ENCODE measurements at regions not wholly inside any gene's neighbourhood (a gene's known extent, or its start where the extent isn't known, plus 50 kb on each side); places are given as distances from the start of the nearest gene placed in this dataset.

DNA sequence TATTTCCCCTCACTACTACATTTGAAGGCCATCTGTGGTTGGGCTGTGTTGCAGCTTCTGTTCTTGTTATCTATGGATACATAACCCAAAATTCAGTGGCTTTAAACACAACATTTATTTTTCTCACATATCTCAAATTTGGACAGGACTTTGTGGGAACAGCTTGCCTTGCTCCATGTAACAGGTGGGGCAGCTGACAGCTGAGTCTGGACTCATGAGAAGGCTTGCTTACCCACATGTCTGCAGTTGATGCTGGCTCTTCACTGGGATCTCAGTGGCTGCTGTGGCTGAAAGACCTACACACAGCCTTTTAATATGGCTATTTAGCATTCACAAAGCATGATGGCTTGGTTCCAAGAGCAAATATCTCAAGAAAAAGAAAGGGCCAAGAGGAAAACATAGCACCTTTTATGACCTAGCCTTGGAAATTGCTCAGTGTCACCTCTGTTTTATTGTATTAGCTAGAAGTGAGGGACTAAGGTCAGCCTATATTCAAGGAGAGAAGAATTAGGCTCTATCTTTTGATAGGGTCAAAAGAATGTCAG lies 296.8 kb upstream of the ZNF521 start:
- no peaks in the 10 kb centered on the region for H3K36me3 ChIP-seq (ENCODE audit: control insufficient read depth in 5 of 5, insufficient read depth in 5 of 5, low read length in 5 of 5)
- H3K9me3 ChIP-seq (ENCODE audit: control insufficient read depth in 5 of 5, low read length in 5 of 5): no peaks in the 10 kb centered on the region
- H3K9ac ChIP-seq (ENCODE audit: low read length in 5 of 5): no peak overlapping the region
- no peak overlapping the region for H3K4me3 ChIP-seq (ENCODE audit: low read depth in 1 of 5, low read length in 5 of 5)
- no peaks in the 10 kb centered on the region for H3K27me3 ChIP-seq (ENCODE audit: control insufficient read depth in 5 of 5, insufficient read depth in 4 of 5, low read length in 5 of 5)
- H3K4me1 ChIP-seq (ENCODE audit: control insufficient read depth in 5 of 5, insufficient read depth in 5 of 5, low read length in 5 of 5): no peaks in the 10 kb centered on the region
- H3K27ac ChIP-seq (ENCODE audit: low read depth, low read length): no peak overlapping the region

DNA sequence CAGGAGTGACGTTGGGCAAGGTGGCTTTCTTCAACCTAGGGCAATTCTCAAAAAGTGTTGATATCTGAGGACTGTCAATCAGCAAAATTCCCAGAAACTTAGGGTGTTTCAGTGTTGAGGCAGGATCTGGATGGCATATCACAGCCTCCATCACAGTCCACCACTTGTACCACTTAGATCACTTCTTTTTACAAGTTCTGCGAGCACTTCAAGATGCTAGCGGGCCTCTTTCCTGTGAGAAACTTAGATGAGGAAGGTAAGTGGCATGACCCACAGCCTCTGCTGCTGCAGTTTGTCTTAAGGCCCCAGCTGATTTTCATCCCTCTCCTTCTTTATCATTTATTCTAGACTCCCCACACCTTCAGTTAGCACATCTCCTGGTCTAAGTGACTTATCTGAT lies 295.4 kb upstream of the ZNF521 start:
- Histone ChIP-seq H3K27me3 (ENCODE audit: control insufficient read depth in 5 of 5, insufficient read depth in 4 of 5, low read length in 5 of 5) (no peaks in the 10 kb centered on the region), H3K9ac (ENCODE audit: low read length in 5 of 5) (no peak overlapping the region), H3K36me3 (ENCODE audit: control insufficient read depth in 5 of 5, insufficient read depth in 5 of 5, low read length in 5 of 5) (no peaks in the 10 kb centered on the region), H3K27ac (ENCODE audit: low read depth, low read length) (no peak overlapping the region), H3K4me3 (ENCODE audit: low read depth in 1 of 5, low read length in 5 of 5) (no peak overlapping the region), H3K9me3 (ENCODE audit: control insufficient read depth in 5 of 5, low read length in 5 of 5) (no peaks in the 10 kb centered on the region), H3K4me1 (ENCODE audit: control insufficient read depth in 5 of 5, insufficient read depth in 5 of 5, low read length in 5 of 5) (no peaks in the 10 kb centered on the region)

- no peak overlapping the region for H3K9ac ChIP-seq (ENCODE audit: low read length in 5 of 5)
- H3K27ac ChIP-seq (ENCODE audit: low read depth, low read length): no peak overlapping the region
- no peaks in the 10 kb centered on the region for H3K27me3 ChIP-seq (ENCODE audit: control insufficient read depth in 5 of 5, insufficient read depth in 4 of 5, low read length in 5 of 5)
- H3K36me3 ChIP-seq (ENCODE audit: control insufficient read depth in 5 of 5, insufficient read depth in 5 of 5, low read length in 5 of 5): no peaks in the 10 kb centered on the region
- no peaks in the 10 kb centered on the region for H3K4me1 ChIP-seq (ENCODE audit: control insufficient read depth in 5 of 5, insufficient read depth in 5 of 5, low read length in 5 of 5)
- no peak overlapping the region for H3K4me3 ChIP-seq (ENCODE audit: low read depth in 1 of 5, low read length in 5 of 5)
- no peaks in the 10 kb centered on the region for H3K9me3 ChIP-seq (ENCODE audit: control insufficient read depth in 5 of 5, low read length in 5 of 5)
Measured at GRCh38 chr18:25646971-25647370, 295.0 kb upstream of the ZNF521 start.

- H3K4me3 ChIP-seq (ENCODE audit: low read depth in 1 of 5, low read length in 5 of 5): no peak overlapping the region
- H3K36me3 ChIP-seq (ENCODE audit: control insufficient read depth in 5 of 5, insufficient read depth in 5 of 5, low read length in 5 of 5): no peaks in the 10 kb centered on the region
- H3K27me3 ChIP-seq (ENCODE audit: control insufficient read depth in 5 of 5, insufficient read depth in 4 of 5, low read length in 5 of 5): no peaks in the 10 kb centered on the region
- H3K4me1 ChIP-seq (ENCODE audit: control insufficient read depth in 5 of 5, insufficient read depth in 5 of 5, low read length in 5 of 5): no peaks in the 10 kb centered on the region
- no peak overlapping the region for H3K27ac ChIP-seq (ENCODE audit: low read depth, low read length)
- H3K9ac ChIP-seq (ENCODE audit: low read length in 5 of 5): no peak overlapping the region
- H3K9me3 ChIP-seq (ENCODE audit: control insufficient read depth in 5 of 5, low read length in 5 of 5): no peaks in the 10 kb centered on the region
Measured at GRCh38 chr18:25639596-25639995, 287.6 kb upstream of the ZNF521 start.

DNA sequence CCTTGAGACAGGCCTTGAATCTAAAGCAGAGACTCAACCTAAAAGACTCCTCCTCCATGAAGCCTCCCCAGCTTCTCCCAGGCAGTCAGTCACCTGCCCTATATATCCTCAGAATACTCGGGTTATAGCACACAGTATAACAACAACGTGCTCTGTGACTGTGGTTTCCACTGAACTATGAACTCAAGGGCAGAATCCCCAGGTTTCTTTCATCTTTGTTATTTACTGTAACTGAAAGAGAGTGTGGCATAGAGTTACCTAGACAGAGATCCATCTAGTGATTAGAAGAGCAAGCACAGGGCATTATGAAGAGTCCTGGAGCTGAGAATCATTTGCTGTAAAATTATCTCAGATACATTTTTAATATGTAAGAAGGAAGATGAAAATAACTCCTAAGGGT lies 281.6 kb upstream of the ZNF521 start:
- no peaks in the 10 kb centered on the region for H3K36me3 ChIP-seq (ENCODE audit: control insufficient read depth in 5 of 5, insufficient read depth in 5 of 5, low read length in 5 of 5)
- H3K27ac ChIP-seq (ENCODE audit: low read depth, low read length): no peak overlapping the region
- H3K9me3 ChIP-seq (ENCODE audit: control insufficient read depth in 5 of 5, low read length in 5 of 5): no peaks in the 10 kb centered on the region
- no peaks in the 10 kb centered on the region for H3K4me1 ChIP-seq (ENCODE audit: control insufficient read depth in 5 of 5, insufficient read depth in 5 of 5, low read length in 5 of 5)
- H3K4me3 ChIP-seq (ENCODE audit: low read depth in 1 of 5, low read length in 5 of 5): no peak overlapping the region
- no peak overlapping the region for H3K9ac ChIP-seq (ENCODE audit: low read length in 5 of 5)
- H3K27me3 ChIP-seq (ENCODE audit: control insufficient read depth in 5 of 5, insufficient read depth in 4 of 5, low read length in 5 of 5): no peaks in the 10 kb centered on the region

- H3K27ac ChIP-seq (ENCODE audit: low read depth, low read length): no peak overlapping the region
- H3K4me3 ChIP-seq (ENCODE audit: low read depth in 1 of 5, low read length in 5 of 5): no peak overlapping the region
- no peaks in the 10 kb centered on the region for H3K4me1 ChIP-seq (ENCODE audit: control insufficient read depth in 5 of 5, insufficient read depth in 5 of 5, low read length in 5 of 5)
- H3K36me3 ChIP-seq (ENCODE audit: control insufficient read depth in 5 of 5, insufficient read depth in 5 of 5, low read length in 5 of 5): no peaks in the 10 kb centered on the region
- H3K9me3 ChIP-seq (ENCODE audit: control insufficient read depth in 5 of 5, low read length in 5 of 5): peaks cover 5 to 18% (median 14%) of the 10 kb centered on the region in 5 donors
- H3K27me3 ChIP-seq (ENCODE audit: control insufficient read depth in 5 of 5, insufficient read depth in 4 of 5, low read length in 5 of 5): no peaks in the 10 kb centered on the region
- no peak overlapping the region for H3K9ac ChIP-seq (ENCODE audit: low read length in 5 of 5)
Measured at GRCh38 chr18:25630682-25631081, 278.7 kb upstream of the ZNF521 start.

DNA sequence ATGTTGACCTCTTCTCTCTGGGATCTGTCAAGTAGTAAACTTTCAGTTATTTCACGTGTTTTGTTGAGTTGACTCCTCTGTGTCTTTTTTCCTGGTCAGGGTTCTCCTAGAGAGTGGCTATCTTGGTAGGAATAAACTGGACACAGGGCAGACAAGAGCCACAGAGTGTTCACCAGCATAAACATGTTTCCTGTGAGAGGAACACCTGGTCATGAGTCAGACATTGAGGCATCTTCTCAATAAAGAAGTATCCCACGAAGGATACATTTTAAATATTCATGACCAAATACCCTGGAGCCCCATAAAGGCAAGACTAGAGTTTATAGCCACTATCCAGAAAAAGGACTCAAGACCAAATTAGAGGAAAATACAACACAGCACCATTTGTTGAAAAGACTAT lies 269.7 kb upstream of the ZNF521 start:
- H3K27ac ChIP-seq (ENCODE audit: low read depth, low read length): no peak overlapping the region
- no peaks in the 10 kb centered on the region for H3K36me3 ChIP-seq (ENCODE audit: control insufficient read depth in 5 of 5, insufficient read depth in 5 of 5, low read length in 5 of 5)
- H3K9ac ChIP-seq (ENCODE audit: low read length in 5 of 5): no peak overlapping the region
- H3K9me3 ChIP-seq (ENCODE audit: control insufficient read depth in 5 of 5, low read length in 5 of 5): peaks cover 5 to 29% (median 26%) of the 10 kb centered on the region in 5 donors
- no peaks in the 10 kb centered on the region for H3K4me1 ChIP-seq (ENCODE audit: control insufficient read depth in 5 of 5, insufficient read depth in 5 of 5, low read length in 5 of 5)
- no peak overlapping the region for H3K4me3 ChIP-seq (ENCODE audit: low read depth in 1 of 5, low read length in 5 of 5)
- no peaks in the 10 kb centered on the region for H3K27me3 ChIP-seq (ENCODE audit: control insufficient read depth in 5 of 5, insufficient read depth in 4 of 5, low read length in 5 of 5)

DNA sequence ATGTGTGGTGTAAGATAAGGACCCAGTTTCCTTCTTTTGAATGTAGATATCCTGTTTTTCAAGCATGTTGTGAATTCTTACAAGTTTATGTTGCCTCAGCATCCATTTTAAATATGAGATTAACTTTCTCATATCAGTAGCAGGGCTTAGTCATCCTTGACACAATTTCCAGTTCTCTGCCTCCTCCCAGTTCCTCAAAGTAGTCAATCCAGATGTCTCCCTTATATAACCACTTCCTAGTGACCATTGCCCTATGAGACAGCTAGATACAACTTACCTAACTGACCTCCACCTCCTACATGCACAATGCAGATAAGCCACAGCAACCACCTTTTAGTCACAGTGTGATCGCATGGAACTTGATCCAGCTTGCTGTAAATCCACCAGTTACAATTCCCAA lies 269.2 kb upstream of the ZNF521 start:
- Histone ChIP-seq H3K27me3 (ENCODE audit: control insufficient read depth in 5 of 5, insufficient read depth in 4 of 5, low read length in 5 of 5) (no peaks in the 10 kb centered on the region), H3K4me3 (ENCODE audit: low read depth in 1 of 5, low read length in 5 of 5) (no peak overlapping the region), H3K9ac (ENCODE audit: low read length in 5 of 5) (no peak overlapping the region), H3K36me3 (ENCODE audit: control insufficient read depth in 5 of 5, insufficient read depth in 5 of 5, low read length in 5 of 5) (no peaks in the 10 kb centered on the region), H3K9me3 (ENCODE audit: control insufficient read depth in 5 of 5, low read length in 5 of 5) (peaks cover 2 to 24% (median 21%) of the 10 kb centered on the region in 5 donors), H3K27ac (ENCODE audit: low read depth, low read length) (no peak overlapping the region), H3K4me1 (ENCODE audit: control insufficient read depth in 5 of 5, insufficient read depth in 5 of 5, low read length in 5 of 5) (no peaks in the 10 kb centered on the region)

GRCh38 chr18:25614168-25614567 lies 262.2 kb upstream of the ZNF521 start:
- Histone ChIP-seq H3K4me3 (ENCODE audit: low read depth in 1 of 5, low read length in 5 of 5) (no peak overlapping the region), H3K9ac (ENCODE audit: low read length in 5 of 5) (no peak overlapping the region), H3K27ac (ENCODE audit: low read depth, low read length) (no peak overlapping the region), H3K9me3 (ENCODE audit: control insufficient read depth in 5 of 5, low read length in 5 of 5) (peaks cover 0 to 4% (median 3%) of the 10 kb centered on the region in 5 donors), H3K4me1 (ENCODE audit: control insufficient read depth in 5 of 5, insufficient read depth in 5 of 5, low read length in 5 of 5) (no peaks in the 10 kb centered on the region), H3K27me3 (ENCODE audit: control insufficient read depth in 5 of 5, insufficient read depth in 4 of 5, low read length in 5 of 5) (peaks cover 0 to 2% (median 0%) of the 10 kb centered on the region in 5 donors), H3K36me3 (ENCODE audit: control insufficient read depth in 5 of 5, insufficient read depth in 5 of 5, low read length in 5 of 5) (no peaks in the 10 kb centered on the region)

- Histone ChIP-seq H3K4me1 (ENCODE audit: control insufficient read depth in 5 of 5, insufficient read depth in 5 of 5, low read length in 5 of 5) (no peaks in the 10 kb centered on the region), H3K27me3 (ENCODE audit: control insufficient read depth in 5 of 5, insufficient read depth in 4 of 5, low read length in 5 of 5) (peaks cover 0 to 2% (median 0%) of the 10 kb centered on the region in 5 donors), H3K4me3 (ENCODE audit: low read depth in 1 of 5, low read length in 5 of 5) (no peak overlapping the region), H3K27ac (ENCODE audit: low read depth, low read length) (no peak overlapping the region), H3K36me3 (ENCODE audit: control insufficient read depth in 5 of 5, insufficient read depth in 5 of 5, low read length in 5 of 5) (no peaks in the 10 kb centered on the region), H3K9ac (ENCODE audit: low read length in 5 of 5) (no peak overlapping the region), H3K9me3 (ENCODE audit: control insufficient read depth in 5 of 5, low read length in 5 of 5) (peaks cover 0 to 4% (median 3%) of the 10 kb centered on the region in 5 donors)
Measured at GRCh38 chr18:25612466-25612865, 260.5 kb upstream of the ZNF521 start.

DNA sequence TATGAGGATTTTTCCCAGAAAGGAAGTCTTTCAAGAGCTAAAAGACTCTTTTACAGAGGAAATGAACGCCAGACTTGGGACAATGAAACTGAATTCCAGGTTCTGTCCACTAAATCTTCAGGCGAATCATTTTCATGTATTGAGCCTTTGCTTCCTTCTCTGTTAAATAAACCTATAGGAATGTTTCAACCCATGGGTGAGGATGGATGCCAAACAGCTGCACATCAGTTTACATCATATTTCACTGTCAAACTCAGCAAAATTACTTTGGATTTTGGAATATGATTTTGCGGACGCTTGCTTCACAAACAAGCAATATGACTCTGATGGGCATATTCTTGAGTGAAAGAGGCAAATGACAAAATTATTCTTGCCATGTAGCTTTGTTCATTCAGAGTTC lies 256.1 kb upstream of the ZNF521 start:
- Histone ChIP-seq H3K4me1 (ENCODE audit: control insufficient read depth in 5 of 5, insufficient read depth in 5 of 5, low read length in 5 of 5) (no peaks in the 10 kb centered on the region), H3K9ac (ENCODE audit: low read length in 5 of 5) (no peak overlapping the region), H3K4me3 (ENCODE audit: low read depth in 1 of 5, low read length in 5 of 5) (no peak overlapping the region), H3K27ac (ENCODE audit: low read depth, low read length) (no peak overlapping the region), H3K9me3 (ENCODE audit: control insufficient read depth in 5 of 5, low read length in 5 of 5) (peaks cover 0 to under 1% (median 0%) of the 10 kb centered on the region in 5 donors), H3K36me3 (ENCODE audit: control insufficient read depth in 5 of 5, insufficient read depth in 5 of 5, low read length in 5 of 5) (no peaks in the 10 kb centered on the region), H3K27me3 (ENCODE audit: control insufficient read depth in 5 of 5, insufficient read depth in 4 of 5, low read length in 5 of 5) (no peaks in the 10 kb centered on the region)

Data from subcutaneous abdominal adipose tissue (tissue), 5 donors.